Right lobe of liver (tissue), 4 donors: ENCODE measurements at regions not wholly inside any gene's neighbourhood (a gene's known extent, or its start where the extent isn't known, plus 50 kb on each side); places are given as distances from the start of the nearest gene placed in this dataset.
A peak's percentile ranks its signal among the peaks of the same experiment; 100 is the strongest.

Source experiments
- CTCF ChIP-seq, 4 donors: fragments of 200-600 bp in 3 of 4; fragments of 450-650 bp in 1 of 4; IDR thresholded peaks; one replicate each; pipeline versions ENCODE4 v1.5.1 to v1.8.0; 2016 to 2022; ENCODE audit warnings: antibody characterized with exemption in 4 of 4, mild to moderate bottlenecking in 2 of 4
- POLR2A ChIP-seq: fragments of 450-650 bp; IDR thresholded peaks from one replicate; pipeline ENCODE4 v1.6.1; 2017; ENCODE audit warnings: antibody characterized with exemption, mild to moderate bottlenecking
- donor health status: DM: no; HTN: no; CAD: no.
- donor health status: DM: no; HTN: no; CAD: no.
- donor health status: DM: no; HTN: yes; CAD: no.

- TF ChIP-seq CTCF (IDR thresholded peaks at IDR 0.05), result peak; percentile 81 to 94 (median 92)
- TF ChIP-seq POLR2A, result no peak
Measured at GRCh38 chr6:138001750-138002349, 105.4 kb downstream of the PERP start.
